H1 (cell line): ENCODE measurements at regions not wholly inside any gene's neighbourhood (a gene's known extent, or its start where the extent isn't known, plus 50 kb on each side); places are given as distances from the start of the nearest gene placed in this dataset.
"Not testable (repeated sequence)": the region's sequence is repeated elsewhere in the genome, so short reads cannot be mapped to it uniquely, and the experiment has no call there.

Experiments
- CTCF ChIA-PET: fragments of 300-600 bp; sonication (Branson Sonifier 250); formaldehyde crosslinking; loops from one replicate; lab custom pipeline; 2021; ENCODE audit not compliant: partially characterized antibody; lab: Charles Lee
- POLR2A ChIA-PET: fragments of 300-600 bp; sonication (Branson Sonifier 250); formaldehyde crosslinking; loops from one replicate; lab custom pipeline; 2021; ENCODE audit warnings: inconsistent platforms; ENCODE audit not compliant: partially characterized antibody; lab: Charles Lee
- DNase-seq, 2 experiments: peaks; one replicate each; pipeline versions ENCODE4 v3.0.0 to v3.0.0-alpha.2; 2010 to 2022; ENCODE audit warnings: low spot score in 2 of 2, low read depth in 1 of 2, mixed read lengths in 1 of 2
- FAIRE-seq: peaks from 2 replicates; lab custom pipeline; 2011; peaks lifted over from hg19 to GRCh38; lab: Jason Lieb, UNC
- H2AFZ ChIP-seq: 2 replicates; pipeline ENCODE4 v1.8.1; 2012; ENCODE audit warnings: low read length, inconsistent platforms
- H2AK5ac ChIP-seq: 2 replicates; pipeline ENCODE4 v1.6.1; 2013; ENCODE audit warnings: low read depth, low read length
- H2BK120ac ChIP-seq: replicated peaks from 2 replicates; pipeline ENCODE3; 2013; ENCODE audit warnings: low read depth, low read length, inconsistent platforms
- H2BK12ac ChIP-seq: 2 replicates; pipeline ENCODE4 v1.6.1; 2013; ENCODE audit warnings: low read depth, low read length
- H2BK15ac ChIP-seq: 2 replicates; pipeline ENCODE4 v1.6.1; 2013; ENCODE audit warnings: low read length
- H2BK20ac ChIP-seq: 2 replicates; pipeline ENCODE4 v1.6.1; 2013; ENCODE audit warnings: low read length
- H2BK5ac ChIP-seq: 2 replicates; pipeline ENCODE4 v1.6.1; 2013; ENCODE audit warnings: low read depth, low read length
- H3K14ac ChIP-seq: 2 replicates; pipeline ENCODE4 v1.6.1; 2013; ENCODE audit warnings: inconsistent platforms; ENCODE audit not compliant: insufficient read length
- H3K18ac ChIP-seq: 2 replicates; pipeline ENCODE4 v1.6.1; 2013; ENCODE audit warnings: low read length; ENCODE audit errors: extremely low read depth
- H3K23ac ChIP-seq: 2 replicates; pipeline ENCODE4 v1.6.1; 2013; ENCODE audit warnings: inconsistent platforms; ENCODE audit not compliant: insufficient read length
- H3K23me2 ChIP-seq: 2 replicates; pipeline ENCODE4 v1.6.1; 2013; ENCODE audit warnings: low read depth, low read length
- H3K27ac ChIP-seq: 2 replicates; pipeline ENCODE4 v1.6.1; 2011; ENCODE audit warnings: low read depth, low read length, inconsistent platforms
- H3K27me3 ChIP-seq, 4 experiments: replicated peaks in 1 of 4; 1 replicate in 1 of 4; 2 replicates in 3 of 4; pipeline versions ENCODE4 v1.6.1 to v1.8.1; 2011 to 2013; ENCODE audit warnings: low read length in 3 of 4, mild to moderate bottlenecking in 3 of 4, inconsistent platforms in 2 of 4, mixed read lengths in 2 of 4, moderate library complexity in 1 of 4; ENCODE audit not compliant: control insufficient read depth in 3 of 4, insufficient read depth in 3 of 4; ENCODE audit errors: extremely low read depth in 1 of 4
- H3K36me3 ChIP-seq, 4 experiments: 2 replicates each; pipeline versions ENCODE4 v1.6.1 to v1.8.1; 2011 to 2013; ENCODE audit warnings: mild to moderate bottlenecking in 4 of 4, low read length in 3 of 4, moderate library complexity in 2 of 4, control low read depth in 1 of 4, inconsistent platforms in 1 of 4; ENCODE audit not compliant: insufficient read depth in 4 of 4, control insufficient read depth in 2 of 4
- H3K4ac ChIP-seq: replicated peaks from 2 replicates; pipeline ENCODE3; 2013; ENCODE audit warnings: low read length, low read depth, mixed read lengths, inconsistent platforms; ENCODE audit not compliant: insufficient read length
- H3K4me1 ChIP-seq, 4 experiments: replicated peaks in 1 of 4; 1 replicate in 1 of 4; 2 replicates in 3 of 4; pipeline versions ENCODE4 v1.6.1 to v1.8.1; 2011 to 2013; ENCODE audit warnings: low read length in 3 of 4, inconsistent platforms in 2 of 4, mixed read lengths in 1 of 4; ENCODE audit not compliant: insufficient read depth in 4 of 4, control insufficient read depth in 3 of 4
- H3K4me2 ChIP-seq, 2 experiments: 2 replicates each; pipeline versions ENCODE4 v1.6.1 to v1.8.1; 2011 to 2013; ENCODE audit warnings: low read depth in 2 of 2, low read length in 2 of 2, control low read depth in 1 of 2, inconsistent platforms in 1 of 2, mild to moderate bottlenecking in 1 of 2; ENCODE audit not compliant: insufficient read depth in 1 of 2
- H3K4me3 ChIP-seq, 4 experiments: fragments of 200-600, 300-600 bp in 1 of 4; sonication (generic), shearing (Covaris generic), sonication (Bioruptor Twin) in 1 of 4; 2 replicates each; pipeline versions ENCODE4 v1.5.1 to v1.8.1; 2011 to 2016; ENCODE audit warnings: low read length in 4 of 4, low read depth in 3 of 4, control low read depth in 2 of 4, inconsistent platforms in 2 of 4, mild to moderate bottlenecking in 2 of 4, mixed read lengths in 1 of 4, moderate library complexity in 1 of 4; ENCODE audit not compliant: insufficient read depth in 2 of 4; ENCODE audit errors: extremely low read depth in 1 of 4
- H3K56ac ChIP-seq: replicated peaks from 2 replicates; pipeline ENCODE3; 2013; ENCODE audit warnings: low read depth, mild to moderate bottlenecking, mixed read lengths, low read length, inconsistent platforms; ENCODE audit not compliant: insufficient read length
- H3K79me1 ChIP-seq: 2 replicates; pipeline ENCODE4 v1.6.1; 2013; ENCODE audit warnings: low read depth, low read length, control low read depth
- H3K79me2 ChIP-seq, 2 experiments: 2 replicates each; pipeline versions ENCODE4 v1.6.1 to v1.8.1; 2012 to 2013; ENCODE audit warnings: low read length in 2 of 2, mild to moderate bottlenecking in 2 of 2, inconsistent platforms in 1 of 2; ENCODE audit not compliant: insufficient read depth in 2 of 2, control insufficient read depth in 1 of 2
- H3K9ac ChIP-seq, 4 experiments: replicated peaks in 1 of 4; 1 replicate in 1 of 4; 2 replicates in 3 of 4; pipeline versions ENCODE4 v1.6.1 to v1.8.1; 2011 to 2013; ENCODE audit warnings: low read depth in 3 of 4, low read length in 3 of 4, control low read depth in 2 of 4, mild to moderate bottlenecking in 2 of 4, moderate library complexity in 2 of 4, inconsistent platforms in 1 of 4; ENCODE audit errors: extremely low read depth in 1 of 4
- H3K9me3 ChIP-seq, 2 experiments: 2 replicates each; pipeline versions ENCODE4 v1.6.1 to v1.8.1; 2012 to 2013; ENCODE audit warnings: mild to moderate bottlenecking in 2 of 2, moderate library complexity in 2 of 2, control low read depth in 1 of 2, inconsistent platforms in 1 of 2, low read depth in 1 of 2, low read length in 1 of 2, mixed read lengths in 1 of 2; ENCODE audit not compliant: insufficient read depth in 2 of 2
- H4K20me1 ChIP-seq, 2 experiments: replicated peaks in 1 of 2; 2 replicates each; pipeline versions ENCODE3 to v1.8.1; 2011 to 2013; ENCODE audit warnings: inconsistent platforms in 2 of 2, low read length in 2 of 2, mild to moderate bottlenecking in 1 of 2; ENCODE audit not compliant: insufficient read depth in 2 of 2, control insufficient read depth in 1 of 2
- H4K5ac ChIP-seq: 2 replicates; pipeline ENCODE4 v1.6.1; 2013; ENCODE audit warnings: low read length, low read depth, mixed read lengths, inconsistent platforms; ENCODE audit not compliant: insufficient read length
- H4K8ac ChIP-seq: 2 replicates; pipeline ENCODE4 v1.8.0; 2013; ENCODE audit warnings: mild to moderate bottlenecking, moderate library complexity, low read length, inconsistent platforms; ENCODE audit not compliant: insufficient read depth; ENCODE audit errors: extremely low read depth
- H4K91ac ChIP-seq: replicated peaks from 2 replicates; pipeline ENCODE3; 2013; ENCODE audit warnings: low read length, mixed read lengths, inconsistent platforms; ENCODE audit not compliant: insufficient read length
- WGBS, 2 experiments: shearing (Covaris generic) in 1 of 2; methylation state at CpG; one replicate each; pipeline versions ENCODE4 v1.1.6 to v1.1.7; 2013 to 2015; ENCODE audit warnings: low lambda C conversion rate in 2 of 2, mixed read lengths in 2 of 2, inconsistent platforms in 1 of 2, low coverage in 1 of 2, missing lambda C conversion rate in 1 of 2; ENCODE audit not compliant: insufficient replicate concordance in 2 of 2, insufficient coverage in 1 of 2, insufficient read length in 1 of 2; ENCODE audit errors: extremely low coverage in 1 of 2, missing lambda C conversion rate in 1 of 2; 5-methylcytosine and 5-hydroxymethylcytosine counted together

GRCh38 chr1:194859481-194860154 is 1673.2 kb upstream of the B3GALT2 start:
- H2BK5ac ChIP-seq, H4K5ac ChIP-seq, H2BK15ac ChIP-seq, H2BK20ac ChIP-seq, H4K20me1 ChIP-seq, H2BK12ac ChIP-seq, H3K9ac ChIP-seq, H4K91ac ChIP-seq, H3K23me2 ChIP-seq, H2AK5ac ChIP-seq, H4K8ac ChIP-seq, H3K4ac ChIP-seq, H3K9me3 ChIP-seq, H3K79me2 ChIP-seq, H3K23ac ChIP-seq, H3K27ac ChIP-seq, H3K4me3 ChIP-seq, DNase-seq, H2BK120ac ChIP-seq, FAIRE-seq, H3K27me3 ChIP-seq, H3K18ac ChIP-seq, POLR2A ChIA-PET, H3K36me3 ChIP-seq, H2AFZ ChIP-seq, H3K79me1 ChIP-seq, H3K56ac ChIP-seq, CTCF ChIA-PET, H3K4me1 ChIP-seq, H3K14ac ChIP-seq, H3K4me2 ChIP-seq: not testable (repeated sequence)
- WGBS, 2 experiments = 91% methylated on average over 17 of the region's 17 CpGs; no CpG with 5 or more reads in 1 of the 2 experiments

GRCh38 chr1:194858811-194859480 is 1672.5 kb upstream of the B3GALT2 start:
- H3K79me2 ChIP-seq, H2AK5ac ChIP-seq, H4K5ac ChIP-seq, H3K23me2 ChIP-seq, H2BK5ac ChIP-seq, FAIRE-seq, H3K36me3 ChIP-seq, H2BK20ac ChIP-seq, H3K27ac ChIP-seq, H3K27me3 ChIP-seq, H3K79me1 ChIP-seq, H3K4ac ChIP-seq, H3K56ac ChIP-seq, H3K9me3 ChIP-seq, H2BK120ac ChIP-seq, CTCF ChIA-PET, POLR2A ChIA-PET, H3K4me3 ChIP-seq, H4K20me1 ChIP-seq, H3K9ac ChIP-seq, H2BK15ac ChIP-seq, DNase-seq, H4K91ac ChIP-seq, H3K14ac ChIP-seq, H2BK12ac ChIP-seq, H2AFZ ChIP-seq, H3K23ac ChIP-seq, H4K8ac ChIP-seq, H3K18ac ChIP-seq, H3K4me2 ChIP-seq, H3K4me1 ChIP-seq: not testable (repeated sequence)
- 96% methylated on average over 26 of the region's 39 CpGs; no CpG with 5 or more reads in 1 of the 2 experiments for WGBS, 2 experiments
